ENCODE measurements at regions not wholly inside any gene's neighbourhood (a gene's known extent, or its start where the extent isn't known, plus 50 kb on each side); places are given as distances from the start of the nearest gene placed in this dataset.

DNA sequence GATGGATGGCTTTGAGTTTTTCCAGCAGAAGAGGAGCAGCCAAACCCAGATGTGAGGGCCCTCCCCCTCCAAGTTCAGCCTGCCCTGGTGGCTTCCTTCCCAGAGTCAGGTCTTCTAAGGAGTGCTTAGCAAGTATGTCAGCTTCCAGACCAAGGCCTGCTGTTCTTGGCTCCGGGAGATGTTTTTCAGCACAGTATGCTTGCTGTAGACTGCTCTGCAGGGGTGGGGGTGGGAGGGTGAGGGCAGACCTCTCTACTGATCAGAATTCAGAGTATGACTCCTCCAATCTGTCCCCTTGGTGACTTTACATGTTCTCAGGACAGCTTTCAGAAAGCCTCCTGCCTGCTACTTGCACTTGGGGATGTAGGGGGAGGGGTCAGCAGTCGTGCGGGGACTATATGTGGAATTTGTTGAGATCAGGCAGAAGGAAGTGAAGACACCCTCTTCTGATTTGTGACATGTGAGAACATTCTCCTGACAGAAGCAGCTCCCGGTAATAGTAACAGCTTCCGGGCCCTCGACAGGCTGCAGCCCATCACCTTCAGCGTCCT, 516.4 kb upstream of the ZMIZ1 start:
- peak; percentile 88 for ATAC-seq (ENCODE audit: insufficient number of reproducible peaks, low FRiP score, low read depth)
- peaks cover 10 to 22% of the 10 kb centered on the region in 2 donors for H3K4me1 ChIP-seq (ENCODE audit: control insufficient read depth in 1 of 2, low read depth in 2 of 2)
- peak overlapping the region; percentile 58 to 67 for H3K27ac ChIP-seq
- peaks cover 2% of the 10 kb centered on the region for H3K9me3 ChIP-seq
- DNase-seq (ENCODE audit: low spot score), result peak; percentile 58
- no peak for TF ChIP-seq CTCF (IDR thresholded peaks at IDR 0.05)
- no peak overlapping the region for H3K4me3 ChIP-seq
- no peaks in the 10 kb centered on the region for H3K36me3 ChIP-seq
- H3K27me3 ChIP-seq (replicated peaks; ENCODE audit: insufficient read depth), result no peaks in the 10 kb centered on the region

DNA sequence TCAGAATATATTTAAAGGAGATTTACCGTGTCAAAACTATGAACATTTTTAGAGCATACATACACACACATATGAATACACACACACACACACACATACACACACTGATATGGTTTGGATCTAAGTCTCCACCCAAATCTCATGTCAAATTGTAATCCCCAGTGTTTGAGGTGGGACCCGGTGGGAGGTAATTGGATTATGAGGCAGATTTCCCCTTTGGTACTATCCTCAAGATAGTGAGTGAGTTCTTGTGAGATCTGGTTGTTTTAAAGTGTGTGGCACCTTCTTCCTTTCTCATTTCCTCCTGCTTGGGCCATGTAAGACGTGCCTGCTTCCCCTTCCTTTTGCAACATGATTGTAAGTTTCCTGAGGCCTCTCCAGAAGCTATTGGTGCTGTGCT, 515.0 kb upstream of the ZMIZ1 start:
- Histone ChIP-seq H3K27me3 (replicated peaks; ENCODE audit: insufficient read depth) (no peaks in the 10 kb centered on the region), H3K4me3 (no peak overlapping the region), H3K27ac (no peak overlapping the region), H3K36me3 (no peaks in the 10 kb centered on the region), H3K4me1 (ENCODE audit: control insufficient read depth in 1 of 2, low read depth in 2 of 2) (peaks cover 10 to 22% of the 10 kb centered on the region in 2 donors), H3K9me3 (peaks cover 2% of the 10 kb centered on the region)
- DNase-seq (ENCODE audit: low spot score) (no peak), ATAC-seq (ENCODE audit: insufficient number of reproducible peaks, low FRiP score, low read depth) (no peak)
- TF ChIP-seq CTCF (IDR thresholded peaks at IDR 0.05), result no peak

DNA sequence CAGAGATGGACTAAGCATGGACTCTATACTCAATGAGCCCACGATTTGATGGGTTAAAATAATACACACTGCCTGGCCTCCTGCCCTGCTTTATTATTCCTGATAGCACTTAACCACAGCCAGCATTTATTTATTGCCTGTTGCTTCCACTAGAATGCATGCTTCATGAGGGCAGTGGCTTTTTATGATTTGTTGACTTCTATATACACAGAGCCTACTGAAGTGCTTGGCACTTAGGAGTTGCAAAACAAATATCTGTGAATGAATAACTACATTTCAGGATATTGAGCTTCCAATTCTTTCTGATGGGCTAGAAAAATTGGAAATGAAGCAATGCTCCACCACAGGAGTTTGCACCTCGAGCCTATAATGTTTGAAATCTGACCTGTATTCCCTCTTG, 513.6 kb upstream of the ZMIZ1 start:
- peaks cover 2% of the 10 kb centered on the region for H3K9me3 ChIP-seq
- no peak overlapping the region for H3K27ac ChIP-seq
- H3K4me3 ChIP-seq, result no peak overlapping the region
- H3K27me3 ChIP-seq (replicated peaks; ENCODE audit: insufficient read depth), result no peaks in the 10 kb centered on the region
- H3K4me1 ChIP-seq (ENCODE audit: control insufficient read depth in 1 of 2, low read depth in 2 of 2), result peaks cover 10 to 22% of the 10 kb centered on the region in 2 donors
- no peak for TF ChIP-seq CTCF (IDR thresholded peaks at IDR 0.05)
- H3K36me3 ChIP-seq, result no peaks in the 10 kb centered on the region
- DNase-seq (ENCODE audit: low spot score) (no peak), ATAC-seq (ENCODE audit: insufficient number of reproducible peaks, low FRiP score, low read depth) (no peak)

- Histone ChIP-seq H3K27ac (no peak overlapping the region), H3K36me3 (no peaks in the 10 kb centered on the region), H3K4me1 (ENCODE audit: control insufficient read depth in 1 of 2, low read depth in 2 of 2) (peaks cover 5 to 15% of the 10 kb centered on the region in 2 donors), H3K4me3 (no peak overlapping the region), H3K9me3 (peaks cover 2% of the 10 kb centered on the region), H3K27me3 (replicated peaks; ENCODE audit: insufficient read depth) (no peaks in the 10 kb centered on the region)
- TF ChIP-seq CTCF (IDR thresholded peaks at IDR 0.05), result no peak
- DNase-seq (ENCODE audit: low spot score) (no peak), ATAC-seq (ENCODE audit: insufficient number of reproducible peaks, low FRiP score, low read depth) (no peak)
These were observed 511.9 kb upstream of the ZMIZ1 start for GRCh38 chr10:78556705-78557432.

DNA sequence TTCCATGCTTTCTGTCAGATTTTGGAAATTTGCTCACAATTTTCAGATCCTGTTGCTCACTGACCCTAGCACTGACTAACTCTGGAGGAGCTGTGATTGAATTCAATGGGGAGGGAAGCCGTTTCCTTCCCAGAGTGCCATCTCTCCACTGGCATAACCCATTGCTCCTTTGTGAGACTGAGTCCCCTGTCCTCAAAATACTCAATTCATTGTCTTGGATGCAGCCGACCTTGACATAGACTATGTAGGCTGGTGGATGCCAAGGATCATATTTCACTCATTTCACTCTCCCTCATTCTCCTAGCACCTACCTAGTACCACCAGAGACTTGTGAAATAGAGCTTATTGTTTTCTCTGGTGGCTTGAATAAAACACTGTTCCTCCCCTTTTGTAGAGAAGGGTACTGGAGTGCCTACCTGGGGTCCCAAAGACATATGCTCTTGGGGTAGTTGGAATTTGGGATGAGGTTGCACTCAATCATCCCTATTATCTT, 511.3 kb upstream of the ZMIZ1 start:
- DNase-seq (ENCODE audit: low spot score) (no peak), ATAC-seq (ENCODE audit: insufficient number of reproducible peaks, low FRiP score, low read depth) (no peak)
- Histone ChIP-seq H3K4me3 (no peak overlapping the region), H3K27ac (no peak overlapping the region), H3K4me1 (ENCODE audit: control insufficient read depth in 1 of 2, low read depth in 2 of 2) (peaks cover 3 to 10% of the 10 kb centered on the region in 2 donors), H3K27me3 (replicated peaks; ENCODE audit: insufficient read depth) (no peaks in the 10 kb centered on the region), H3K9me3 (peaks cover 2% of the 10 kb centered on the region), H3K36me3 (no peaks in the 10 kb centered on the region)
- TF ChIP-seq CTCF (IDR thresholded peaks at IDR 0.05), result no peak

Measured in thoracic aorta (tissue), 2 donors.